ENCODE measurements at regions not wholly inside any gene's neighbourhood (a gene's known extent, or its start where the extent isn't known, plus 50 kb on each side); places are given as distances from the start of the nearest gene placed in this dataset.

GRCh38 chr5:138650196-138650595 lies 75.0 kb upstream of the HSPA9 start:
- H3K36me3 ChIP-seq = no peaks in the 10 kb centered on the region
- no peaks in the 10 kb centered on the region for H3K4me1 ChIP-seq
- intact Hi-C loops (cut with DNase I; ENCODE audit: low total_unique reads) = no loop called here
- no peaks in the 10 kb centered on the region for H3K9me3 ChIP-seq
- no peak for DNase-seq
- TF ChIP-seq CTCF (IDR thresholded peaks at IDR 0.05) = no peak
- H3K27ac ChIP-seq = no peak overlapping the region
- peaks cover 0 to 12% of the 10 kb centered on the region in 2 donors for H3K27me3 ChIP-seq
- no peak overlapping the region for H3K4me3 ChIP-seq

GRCh38 chr5:138649775-138650174 lies 74.6 kb upstream of the HSPA9 start:
- Histone ChIP-seq H3K4me1 (no peaks in the 10 kb centered on the region), H3K27ac (no peak overlapping the region), H3K36me3 (no peaks in the 10 kb centered on the region), H3K9me3 (no peaks in the 10 kb centered on the region), H3K27me3 (peaks cover 0 to 12% of the 10 kb centered on the region in 2 donors), H3K4me3 (no peak overlapping the region)
- no peak for DNase-seq
- intact Hi-C loops (cut with DNase I; ENCODE audit: low total_unique reads) = no loop called here
- no peak for TF ChIP-seq CTCF (IDR thresholded peaks at IDR 0.05)

GRCh38 chr5:138649316-138649720 lies 74.1 kb upstream of the HSPA9 start:
- Histone ChIP-seq H3K4me3 (no peak overlapping the region), H3K27ac (no peak overlapping the region), H3K36me3 (no peaks in the 10 kb centered on the region), H3K9me3 (no peaks in the 10 kb centered on the region), H3K27me3 (peaks cover 0 to 12% of the 10 kb centered on the region in 2 donors), H3K4me1 (no peaks in the 10 kb centered on the region)
- intact Hi-C loops (cut with DNase I; ENCODE audit: low total_unique reads) = no loop called here
- no peak for TF ChIP-seq CTCF (IDR thresholded peaks at IDR 0.05)
- DNase-seq = no peak

GRCh38 chr5:138648841-138649240 lies 73.6 kb upstream of the HSPA9 start:
- intact Hi-C loops (cut with DNase I; ENCODE audit: low total_unique reads) = no loop called here
- Histone ChIP-seq H3K4me3 (no peak overlapping the region), H3K27me3 (peaks cover 0 to 12% of the 10 kb centered on the region in 2 donors), H3K27ac (no peak overlapping the region), H3K4me1 (no peaks in the 10 kb centered on the region), H3K36me3 (no peaks in the 10 kb centered on the region), H3K9me3 (no peaks in the 10 kb centered on the region)
- DNase-seq = no peak
- TF ChIP-seq CTCF (IDR thresholded peaks at IDR 0.05) = no peak

- Histone ChIP-seq H3K4me3 (no peak overlapping the region), H3K36me3 (no peaks in the 10 kb centered on the region), H3K27ac (no peak overlapping the region), H3K27me3 (peaks cover 0 to 12% of the 10 kb centered on the region in 2 donors), H3K4me1 (no peaks in the 10 kb centered on the region), H3K9me3 (no peaks in the 10 kb centered on the region)
- TF ChIP-seq CTCF (IDR thresholded peaks at IDR 0.05) = no peak
- no peak for DNase-seq
- intact Hi-C loops (cut with DNase I; ENCODE audit: low total_unique reads) = no loop called here
Measured at GRCh38 chr5:138647794-138648410, 72.7 kb upstream of the HSPA9 start.

Measured in tibial artery (tissue), 4 donors.